B cell (primary cell): ENCODE measurements at regions not wholly inside any gene's neighbourhood (a gene's known extent, or its start where the extent isn't known, plus 50 kb on each side); places are given as distances from the start of the nearest gene placed in this dataset.

Experiments used
- ATAC-seq: fragments of 200-7000 bp; cut with Tn5 transposase; one replicate; pipeline ENCODE4 v1.10.0; 2021; ENCODE audit warnings: low read depth, mild to moderate bottlenecking, moderate number of reproducible peaks, moderate library complexity
- CTCF ChIA-PET: fragments of 350-600 bp; sonication (Branson Sonifier 250); formaldehyde crosslinking; loops from one replicate; lab custom pipeline; 2021; ENCODE audit warnings: antibody characterized with exemption, inconsistent platforms; lab: Charles Lee
- POLR2A ChIA-PET: fragments of 350-600 bp; sonication (Branson Sonifier 250); formaldehyde crosslinking; loops from one replicate; lab custom pipeline; 2021; ENCODE audit warnings: antibody characterized with exemption; lab: Charles Lee
- DNase-seq: peaks from one replicate; pipeline ENCODE4 v3.0.0; 2013
- H2AFZ ChIP-seq: 2 replicates; pipeline ENCODE4 v1.6.1; 2012; ENCODE audit warnings: mild to moderate bottlenecking, low read depth, low read length; ENCODE audit not compliant: insufficient read depth, poor library complexity, severe bottlenecking
- H3K27ac ChIP-seq, 2 donors: 1 replicate in 1 of 2; 2 replicates in 1 of 2; pipeline ENCODE4 v1.5.1; 2012 to 2013; ENCODE audit warnings: low read length in 2 of 2, mild to moderate bottlenecking in 2 of 2, moderate library complexity in 1 of 2
- H3K27me3 ChIP-seq, 4 experiments: fragments of 200-600 bp in 1 of 4; sonication (generic) in 1 of 4; replicated peaks in 1 of 4; 1 replicate in 2 of 4; 2 replicates in 2 of 4; pipeline versions ENCODE4 v1.6.1 to v1.7.0; 2013 to 2016; ENCODE audit warnings: low read length in 3 of 4, mild to moderate bottlenecking in 2 of 4, mixed read lengths in 1 of 4, moderate library complexity in 1 of 4; ENCODE audit not compliant: insufficient read depth in 4 of 4, control insufficient read depth in 3 of 4; ENCODE audit errors: control extremely low read depth in 1 of 4
- H3K36me3 ChIP-seq, 2 experiments: replicated peaks in 1 of 2; 1 replicate in 1 of 2; 2 replicates in 1 of 2; pipeline versions ENCODE4 v1.6.1 to v1.7.1; 2013; ENCODE audit warnings: low read length in 1 of 2; ENCODE audit not compliant: insufficient read depth in 2 of 2, control insufficient read depth in 1 of 2; ENCODE audit errors: control extremely low read depth in 1 of 2, extremely low read depth in 1 of 2
- H3K4me1 ChIP-seq, 2 donors: fragments of 200-600 bp in 1 of 2; sonication (generic) in 1 of 2; 1 replicate in 1 of 2; 2 replicates in 1 of 2; pipeline versions ENCODE4 v1.5.1 to v1.6.1; 2013 to 2017; ENCODE audit warnings: low read length in 2 of 2; ENCODE audit not compliant: control insufficient read depth in 2 of 2, insufficient read depth in 2 of 2
- H3K4me2 ChIP-seq: replicated peaks from 2 replicates; pipeline ENCODE3; 2012; ENCODE audit warnings: mild to moderate bottlenecking, low read depth, low read length; ENCODE audit not compliant: poor library complexity, severe bottlenecking
- H3K4me3 ChIP-seq, 5 experiments: fragments of 200-600 bp in 1 of 5; sonication (generic) in 1 of 5; 1 replicate in 3 of 5; 2 replicates in 2 of 5; pipeline versions ENCODE4 v1.5.1 to v1.7.0; 2011 to 2016; ENCODE audit warnings: low read length in 4 of 5, mild to moderate bottlenecking in 4 of 5, low read depth in 2 of 5, control low read depth in 1 of 5, moderate library complexity in 1 of 5; ENCODE audit not compliant: insufficient read depth in 1 of 5; ENCODE audit errors: control extremely low read depth in 1 of 5, extremely low read depth in 1 of 5
- H3K79me2 ChIP-seq: fragments of 200-600 bp; sonication (generic); one replicate; pipeline ENCODE4 v1.6.0; 2016; ENCODE audit warnings: low read length; ENCODE audit not compliant: control insufficient read depth, insufficient read depth
- H3K9ac ChIP-seq: fragments of 200-600 bp; sonication (generic); 2 replicates; pipeline ENCODE4 v1.6.1; 2017; ENCODE audit warnings: mild to moderate bottlenecking, low read length, moderate library complexity
- H3K9me3 ChIP-seq, 3 donors: one replicate each; pipeline versions ENCODE4 v1.6.1 to v1.7.1; 2013; ENCODE audit warnings: low read length in 2 of 3; ENCODE audit not compliant: control insufficient read depth in 2 of 3, insufficient read depth in 1 of 3; ENCODE audit errors: control extremely low read depth in 1 of 3
- H4K20me1 ChIP-seq: 2 replicates; pipeline ENCODE4 v1.6.0; 2012; ENCODE audit warnings: mild to moderate bottlenecking, low read length; ENCODE audit not compliant: insufficient read depth, control insufficient read depth, poor library complexity, severe bottlenecking
- H3K27ac Mint-ChIP-seq: one replicate; pipeline ENCODE4 v1.8.0; 2021; ENCODE audit warnings: mixed read lengths
- H3K27me3 Mint-ChIP-seq: one replicate; pipeline ENCODE4 v1.8.0; 2021; ENCODE audit warnings: mixed read lengths
- H3K4me1 Mint-ChIP-seq: one replicate; pipeline ENCODE4 v1.8.0; 2021; ENCODE audit warnings: mixed read lengths
- H3K4me3 Mint-ChIP-seq: one replicate; pipeline ENCODE4 v1.8.0; 2021; ENCODE audit warnings: mixed read lengths
- H3K9me3 Mint-ChIP-seq: one replicate; pipeline ENCODE4 v1.8.0; 2022; ENCODE audit warnings: mixed read lengths; ENCODE audit not compliant: insufficient read depth
- EZH2 ChIP-seq: IDR thresholded peaks from 2 replicates; pipeline ENCODE4 v1.6.1; 2012; ENCODE audit warnings: borderline replicate concordance, low read depth, mild to moderate bottlenecking, moderate library complexity, low read length; ENCODE audit not compliant: insufficient read depth, poor library complexity, severe bottlenecking
- WGBS: methylation state at CpG from one replicate; pipeline ENCODE4 v1.1.5; 2013; ENCODE audit warnings: missing lambda C conversion rate; ENCODE audit not compliant: insufficient coverage; 5-methylcytosine and 5-hydroxymethylcytosine counted together
- intact Hi-C: fragments of 100-400 bp; cut with micrococcal nuclease; formaldehyde crosslinking; loops from one replicate; pipeline ENCODE4 v1.10.0; 2022
- TF ChIP-seq, protein P1 (sequence below): fragments of 200-600 bp; IDR thresholded peaks from one replicate; pipeline ENCODE4 v1.8.0; 2022; ENCODE audit warnings: antibody characterized with exemption, mild to moderate bottlenecking

DNA sequence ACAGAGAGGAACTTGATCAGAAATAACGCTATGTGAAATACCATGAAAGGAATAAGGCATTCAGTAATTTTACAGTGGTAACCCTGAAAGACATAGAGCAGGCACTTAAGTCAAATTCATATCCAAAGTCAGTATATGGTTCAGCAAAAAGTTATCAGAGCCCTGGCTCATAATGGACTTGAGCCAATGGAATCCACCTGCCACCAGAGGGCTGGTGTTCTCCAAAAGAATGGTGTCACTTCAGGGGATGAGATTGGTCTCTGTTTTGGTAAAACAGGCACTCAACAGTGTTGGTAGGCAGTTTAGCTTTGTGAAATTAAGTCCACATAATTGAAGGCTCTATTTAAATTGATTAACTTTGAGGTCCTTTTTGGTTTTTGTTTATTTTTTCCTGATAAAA, 93.9 kb downstream of the LIG4 start:
- CTCF ChIA-PET: no interaction called here
- Histone ChIP-seq H3K9ac (no peak overlapping the region), H3K27ac (no peak overlapping the region), H2AFZ (no peak overlapping the region), H4K20me1 (no peaks in the 10 kb centered on the region), H3K36me3 (no peaks in the 10 kb centered on the region), H3K4me1 (no peaks in the 10 kb centered on the region), H3K4me3 (no peak overlapping the region), H3K9me3 (no peaks in the 10 kb centered on the region), H3K27me3 (peaks cover 0 to 3% (median 0%) of the 10 kb centered on the region in 4 experiments), H3K4me2 (no peak overlapping the region), H3K79me2 (no peaks in the 10 kb centered on the region)
- H3K27ac Mint-ChIP-seq: no peak overlapping the region
- DNase-seq (no peak), ATAC-seq (no peak)
- TF ChIP-seq EZH2: no peak
- TF ChIP-seq, protein P1, sequence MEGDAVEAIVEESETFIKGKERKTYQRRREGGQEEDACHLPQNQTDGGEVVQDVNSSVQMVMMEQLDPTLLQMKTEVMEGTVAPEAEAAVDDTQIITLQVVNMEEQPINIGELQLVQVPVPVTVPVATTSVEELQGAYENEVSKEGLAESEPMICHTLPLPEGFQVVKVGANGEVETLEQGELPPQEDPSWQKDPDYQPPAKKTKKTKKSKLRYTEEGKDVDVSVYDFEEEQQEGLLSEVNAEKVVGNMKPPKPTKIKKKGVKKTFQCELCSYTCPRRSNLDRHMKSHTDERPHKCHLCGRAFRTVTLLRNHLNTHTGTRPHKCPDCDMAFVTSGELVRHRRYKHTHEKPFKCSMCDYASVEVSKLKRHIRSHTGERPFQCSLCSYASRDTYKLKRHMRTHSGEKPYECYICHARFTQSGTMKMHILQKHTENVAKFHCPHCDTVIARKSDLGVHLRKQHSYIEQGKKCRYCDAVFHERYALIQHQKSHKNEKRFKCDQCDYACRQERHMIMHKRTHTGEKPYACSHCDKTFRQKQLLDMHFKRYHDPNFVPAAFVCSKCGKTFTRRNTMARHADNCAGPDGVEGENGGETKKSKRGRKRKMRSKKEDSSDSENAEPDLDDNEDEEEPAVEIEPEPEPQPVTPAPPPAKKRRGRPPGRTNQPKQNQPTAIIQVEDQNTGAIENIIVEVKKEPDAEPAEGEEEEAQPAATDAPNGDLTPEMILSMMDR: no peak
- WGBS: 83% methylated on average over 1 of the region's 1 CpG
- POLR2A ChIA-PET: no interaction called here
- H3K4me3 Mint-ChIP-seq: no peak overlapping the region
- no peaks in the 10 kb centered on the region for H3K4me1 Mint-ChIP-seq
- H3K9me3 Mint-ChIP-seq: peaks cover 4% of the 10 kb centered on the region
- peaks cover 14% of the 10 kb centered on the region for H3K27me3 Mint-ChIP-seq
- intact Hi-C loops: no loop called here

DNA sequence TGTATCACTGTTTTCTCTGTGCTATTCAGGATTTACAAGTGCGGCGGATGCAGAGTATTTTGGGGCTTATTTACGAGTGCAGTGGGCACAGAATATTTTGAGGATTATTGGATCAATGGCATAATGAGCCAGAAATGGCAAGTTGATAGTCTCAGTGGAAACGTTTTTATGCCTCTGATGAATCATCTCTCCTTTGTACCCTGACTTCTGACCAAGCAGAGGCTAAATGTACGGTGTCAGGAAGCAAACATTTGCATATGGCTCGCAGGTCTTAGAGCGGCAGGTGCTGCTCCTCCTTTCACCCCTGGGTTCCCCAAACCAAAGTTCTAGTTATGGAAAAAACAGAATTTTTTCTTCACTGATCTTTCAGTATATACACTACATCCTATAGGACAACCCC, 94.5 kb downstream of the LIG4 start:
- ATAC-seq: no peak
- ChIA-PET CTCF (no interaction called here), POLR2A (no interaction called here)

More for the DNA sequence above, 94.5 kb downstream of the LIG4 start:
- Histone ChIP-seq H3K27ac (no peak overlapping the region), H3K9me3 (no peaks in the 10 kb centered on the region), H3K27me3 (peaks cover 0 to 3% (median 0%) of the 10 kb centered on the region in 4 experiments), H2AFZ (no peak overlapping the region), H3K4me2 (no peak overlapping the region), H3K4me3 (no peak overlapping the region), H3K79me2 (no peaks in the 10 kb centered on the region), H4K20me1 (no peaks in the 10 kb centered on the region), H3K9ac (no peak overlapping the region), H3K36me3 (no peaks in the 10 kb centered on the region), H3K4me1 (no peaks in the 10 kb centered on the region)
- no peak for TF ChIP-seq EZH2
- TF ChIP-seq, protein P1: no peak
- no peaks in the 10 kb centered on the region for H3K4me1 Mint-ChIP-seq
- no peak overlapping the region for H3K27ac Mint-ChIP-seq
- H3K9me3 Mint-ChIP-seq: peaks cover 4% of the 10 kb centered on the region
- WGBS: 67% methylated on average over 7 of the region's 7 CpGs
- peaks cover 14% of the 10 kb centered on the region for H3K27me3 Mint-ChIP-seq
- intact Hi-C loops: no loop called here
- H3K4me3 Mint-ChIP-seq: no peak overlapping the region
- no peak for DNase-seq
